ENCODE measurements at regions not wholly inside any gene's neighbourhood (a gene's known extent, or its start where the extent isn't known, plus 50 kb on each side); places are given as distances from the start of the nearest gene placed in this dataset.

- peaks cover 16% of the 10 kb centered on the region for H3K4me1 ChIP-seq
- ChIA-PET CTCF (interaction anchor here (5.6 kb wide), 1 partner anchor 11 kb away, joined by 27 read pairs; a partner anchor contains a TSS), POLR2A (no interaction called here)
- ATAC-seq (no peak), DNase-seq (ENCODE audit: low read depth in 1 of 2, low spot score in 1 of 2) (no peak), FAIRE-seq (no peak)
- WGBS (ENCODE audit: missing lambda C conversion rate), result 81% methylated on average over 1 of the region's 1 CpG
- no peaks in the 10 kb centered on the region for H3K9me3 ChIP-seq
- no peak overlapping the region for H3K27ac ChIP-seq
- no peak overlapping the region for H3K4me2 ChIP-seq
- TF ChIP-seq SREBF2 (IDR thresholded peaks at IDR 0.05), result no peak
- no peak for TF ChIP-seq MAZ (IDR thresholded peaks at IDR 0.05; ENCODE audit: borderline replicate concordance, low read depth, low read length)
- TF ChIP-seq EHF (CRISPR knock-in tag; IDR thresholded peaks at IDR 0.05), result no peak
- TF ChIP-seq EHMT2 (IDR thresholded peaks at IDR 0.05; ENCODE audit: low read depth), result no peak
- TF ChIP-seq MAX (IDR thresholded peaks at IDR 0.05), result no peak
- TF ChIP-seq MYC (IDR thresholded peaks at IDR 0.05; ENCODE audit: borderline replicate concordance, low read length), result no peak
- no peak overlapping the region for H3K4me3 ChIP-seq
Measured at GRCh38 chr18:46184727-46185126, 80.5 kb downstream of the HAUS1 start.

- DNase-seq (ENCODE audit: low read depth in 1 of 2, low spot score in 1 of 2) (no peak), FAIRE-seq (no peak), ATAC-seq (no peak)
- H3K4me1 ChIP-seq, result peaks cover 16% of the 10 kb centered on the region
- H3K4me2 ChIP-seq, result no peak overlapping the region
- TF ChIP-seq FOSL2 (IDR thresholded peaks at IDR 0.05) (no peak), FOSL2 (CRISPR knock-in tag; IDR thresholded peaks at IDR 0.05) (no peak), USF2 (IDR thresholded peaks at IDR 0.05) (no peak), RARB (CRISPR knock-in tag; IDR thresholded peaks at IDR 0.05) (no peak), ESRRA (IDR thresholded peaks at IDR 0.05; ENCODE audit: borderline replicate concordance, low read length) (no peak), ZC3H11A (IDR thresholded peaks at IDR 0.05) (no peak), SREBF2 (IDR thresholded peaks at IDR 0.05) (no peak), JUN (IDR thresholded peaks at IDR 0.05) (no peak), HEYL (CRISPR knock-in tag; IDR thresholded peaks at IDR 0.05) (no peak), CHD4 (IDR thresholded peaks at IDR 0.05; ENCODE audit: borderline replicate concordance) (no peak), KDM5A (IDR thresholded peaks at IDR 0.05) (no peak), REST (IDR thresholded peaks at IDR 0.05) (no peak), ZSCAN20 (CRISPR knock-in tag; IDR thresholded peaks at IDR 0.05) (no peak), MAZ (IDR thresholded peaks at IDR 0.05; ENCODE audit: borderline replicate concordance, low read depth, low read length) (no peak), RAD21 (conservative IDR thresholded peaks at IDR 0.05 in 1 of 2, IDR thresholded peaks at IDR 0.05 in 1 of 2) (no peak), BCL3 (IDR thresholded peaks at IDR 0.05) (no peak)
- no peak overlapping the region for H3K4me3 ChIP-seq
- whole genome bisulfite sequencing (ENCODE audit: missing lambda C conversion rate), result 97% methylated on average over 2 of the region's 2 CpGs
- POLR2A ChIA-PET, result no interaction called here
- no peak overlapping the region for H3K27ac ChIP-seq
- no peaks in the 10 kb centered on the region for H3K9me3 ChIP-seq
- CTCF ChIA-PET, result interaction anchor here (1.0 to 2.0 kb wide), 2 partner anchors 15 to 17 kb away, joined by 4 to 9 read pairs; a partner anchor contains a TSS
Measured at GRCh38 chr18:46190667-46191066, 86.5 kb downstream of the HAUS1 start.

All from A549 (cell line).